HepG2 (cell line): ENCODE measurements at regions not wholly inside any gene's neighbourhood (a gene's known extent, or its start where the extent isn't known, plus 50 kb on each side); places are given as distances from the start of the nearest gene placed in this dataset.

Experiments
- ATAC-seq: fragments of 200-7000 bp; cut with Tn5 transposase; 3 replicates; pipeline ENCODE4 v1.9.1; 2020; ENCODE audit warnings: mild to moderate bottlenecking, moderate library complexity
- BruUV-seq: library from RNA; stranded (reverse); fragments of 400-500 nt; replicated peaks from 2 replicates; lab custom pipeline; 2021; lab: Mats Ljungman, UMichigan
- CTCF ChIA-PET: fragments of 300-600 bp; formaldehyde crosslinking; extraction: SDS; loops from one replicate; lab custom pipeline; 2021; ENCODE audit warnings: low total read pairs, inconsistent platforms, low intra/inter-chr PET ratio; lab: Yijun Ruan, JAX
- POLR2A ChIA-PET: fragments of 350-600 bp; sonication (Branson Sonifier 250); formaldehyde crosslinking; loops from one replicate; lab custom pipeline; 2020; ENCODE audit warnings: antibody characterized with exemption, inconsistent platforms; lab: Yijun Ruan, JAX
- DNase-seq: peaks from one replicate; pipeline ENCODE4 v3.0.0-alpha.2; 2015; ENCODE audit warnings: low spot score
- FAIRE-seq: peaks from 3 replicates; lab custom pipeline; 2011; peaks lifted over from hg19 to GRCh38; lab: Jason Lieb, UNC
- H2AFZ ChIP-seq: one replicate; pipeline ENCODE4 v1.6.1; 2011; ENCODE audit warnings: low read length, inconsistent platforms
- H3K27ac ChIP-seq: fragments of 300-600 bp; 3 replicates; pipeline ENCODE4 v1.8.0; 2011; ENCODE audit warnings: mixed run types, mild to moderate bottlenecking, mixed read lengths, low read length, inconsistent platforms; ENCODE audit not compliant: insufficient read depth; ENCODE audit errors: extremely low read length
- H3K27me3 ChIP-seq, 2 experiments: fragments of 200-600 bp in 1 of 2; 2 replicates in 1 of 2; 3 replicates in 1 of 2; pipeline versions ENCODE4 v1.6.0 to v1.8.0; 2011; ENCODE audit warnings: low read length in 2 of 2, mild to moderate bottlenecking in 2 of 2, moderate library complexity in 2 of 2, inconsistent platforms in 1 of 2; ENCODE audit not compliant: insufficient read depth in 2 of 2, control insufficient read depth in 1 of 2
- H3K36me3 ChIP-seq, 2 experiments: fragments of 200-600 bp in 1 of 2; replicated peaks in 1 of 2; 2 replicates in 1 of 2; 3 replicates in 1 of 2; pipeline versions ENCODE4 v1.5.1 to v1.8.0; 2011; ENCODE audit warnings: low read length in 2 of 2, inconsistent platforms in 1 of 2; ENCODE audit not compliant: insufficient read depth in 2 of 2, control insufficient read depth in 1 of 2
- H3K4me1 ChIP-seq: 2 replicates; pipeline ENCODE4 v1.5.1; 2012; ENCODE audit warnings: low read length, inconsistent platforms; ENCODE audit not compliant: insufficient read depth
- H3K4me2 ChIP-seq: 2 replicates; pipeline ENCODE4 v1.6.0; 2011; ENCODE audit warnings: low read depth, low read length, inconsistent platforms
- H3K4me3 ChIP-seq, 3 experiments: fragments of 200-600 bp in 1 of 3; sonication (generic), shearing (Covaris generic) in 1 of 3; replicated peaks in 1 of 3; 2 replicates each; pipeline ENCODE4 v1.5.1; 2011 to 2016; ENCODE audit warnings: low read length in 3 of 3, inconsistent platforms in 2 of 3, low read depth in 2 of 3, mild to moderate bottlenecking in 2 of 3, control low read depth in 1 of 3, mixed read lengths in 1 of 3; ENCODE audit not compliant: insufficient read depth in 1 of 3
- H3K79me2 ChIP-seq: one replicate; pipeline ENCODE4 v1.6.1; 2011; ENCODE audit warnings: low read length, inconsistent platforms; ENCODE audit not compliant: insufficient read depth
- H3K9ac ChIP-seq: 2 replicates; pipeline ENCODE4 v1.6.0; 2011; ENCODE audit warnings: mild to moderate bottlenecking, low read depth, low read length, inconsistent platforms; ENCODE audit not compliant: insufficient read depth
- H3K9me3 ChIP-seq: 2 replicates; pipeline ENCODE4 v1.5.1; 2012; ENCODE audit warnings: mild to moderate bottlenecking, low read length
- H4K20me1 ChIP-seq: 2 replicates; pipeline ENCODE4 v1.6.0; 2011; ENCODE audit warnings: inconsistent platforms, mild to moderate bottlenecking, low read length, moderate library complexity; ENCODE audit not compliant: insufficient read depth
- ARID5B ChIP-seq: IDR thresholded peaks from 2 replicates; pipeline ENCODE4 v1.4.0; 2020; ENCODE audit warnings: mild to moderate bottlenecking, missing genetic modification reagents
- CREB1 ChIP-seq, 2 experiments: fragments of 450-650 bp in 1 of 2; IDR thresholded peaks; 2 replicates each; pipeline ENCODE4 v1.6.1; 2016 to 2017; ENCODE audit warnings: control low read depth in 1 of 2, mild to moderate bottlenecking in 1 of 2, missing compliant biosample characterization in 1 of 2, missing genetic modification characterization in 1 of 2
- NCOR1 ChIP-seq: fragments of 200-600 bp; sonication (generic); IDR thresholded peaks from 2 replicates; pipeline ENCODE4 v1.7.0; 2017; ENCODE audit warnings: antibody characterized with exemption, low read length, borderline replicate concordance
- NFKBIZ ChIP-seq: IDR thresholded peaks from 2 replicates; pipeline ENCODE4 v1.6.1; 2018; ENCODE audit warnings: missing genetic modification reagents, missing compliant biosample characterization
- SMC3 ChIP-seq: IDR thresholded peaks from 2 replicates; pipeline ENCODE4 v1.6.1; 2011; ENCODE audit warnings: low read length, improper control_type of control experiment
- STAG1 ChIP-seq: sonication (generic); formaldehyde crosslinking; IDR thresholded peaks from 2 replicates; pipeline ENCODE4 v1.4.0; 2020; ENCODE audit warnings: missing genetic modification reagents
- TAF1 ChIP-seq: sonication (generic); formaldehyde crosslinking; IDR thresholded peaks from 2 replicates; pipeline ENCODE4 v1.4.0; 2020; ENCODE audit warnings: missing genetic modification reagents
- TEAD2 ChIP-seq: sonication (generic); formaldehyde crosslinking; IDR thresholded peaks from 2 replicates; pipeline ENCODE4 v1.9.0; 2021; ENCODE audit warnings: missing genetic modification reagents
- TMF1 ChIP-seq: sonication (generic); formaldehyde crosslinking; IDR thresholded peaks from 2 replicates; pipeline ENCODE4 v1.8.1; 2022; ENCODE audit warnings: low read depth, missing genetic modification reagents
- XRCC5 ChIP-seq: fragments of 200-400 bp; formaldehyde crosslinking; optimal IDR thresholded peaks from 2 replicates; pipeline ENCODE3; 2017; ENCODE audit warnings: mild to moderate bottlenecking, low read length
- ZBTB21 ChIP-seq: sonication (generic); formaldehyde crosslinking; IDR thresholded peaks from 2 replicates; pipeline ENCODE4 v1.4.0; 2020; ENCODE audit warnings: missing genetic modification reagents
- ZBTB8A ChIP-seq: sonication (generic); formaldehyde crosslinking; IDR thresholded peaks from 2 replicates; pipeline ENCODE4 v1.4.0; 2020; ENCODE audit warnings: mild to moderate bottlenecking, low read depth, missing genetic modification reagents, borderline replicate concordance
- ZFP37 ChIP-seq: sonication (generic); formaldehyde crosslinking; IDR thresholded peaks from 2 replicates; pipeline ENCODE4 v1.4.0; 2020; ENCODE audit warnings: missing genetic modification reagents, borderline replicate concordance
- ZNF10 ChIP-seq: sonication (generic); formaldehyde crosslinking; IDR thresholded peaks from 2 replicates; pipeline ENCODE4 v1.4.0; 2020; ENCODE audit warnings: mild to moderate bottlenecking, low read depth, missing genetic modification reagents, borderline replicate concordance
- WGBS: methylation state at CpG from one replicate; pipeline ENCODE4 v1.1.6; 2017; ENCODE audit warnings: low lambda C conversion rate; 5-methylcytosine and 5-hydroxymethylcytosine counted together
- in situ Hi-C: cut with HindIII; loops from 2 replicates; pipeline ENCODE4 v1.10.0; 2017; ENCODE audit warnings: low pct_unique_long_range_greater_than_20kb; ENCODE audit not compliant: extremely low pct_ligation_motif_present
- intact Hi-C: fragments of 100-400 bp; cut with micrococcal nuclease; formaldehyde crosslinking; loops from one replicate; pipeline ENCODE4 v1.10.0; 2022; ENCODE audit not compliant: unreplicated experiment

GRCh38 chr1:224850446-224850845 lies 79.0 kb upstream of the DNAH14 start:
- Histone ChIP-seq H3K4me1 (no peaks in the 10 kb centered on the region), H3K9me3 (no peaks in the 10 kb centered on the region), H2AFZ (no peak overlapping the region), H3K79me2 (no peaks in the 10 kb centered on the region), H3K36me3 (no peaks in the 10 kb centered on the region), H4K20me1 (no peaks in the 10 kb centered on the region), H3K4me2 (no peak overlapping the region), H3K9ac (no peak overlapping the region), H3K4me3 (no peak overlapping the region), H3K27me3 (no peaks in the 10 kb centered on the region), H3K27ac (no peak overlapping the region)
- TF ChIP-seq ZNF10, result no peak
- POLR2A ChIA-PET, result no interaction called here
- 79% methylated on average over 2 of the region's 2 CpGs for WGBS
- intact Hi-C loops (no loop called here), in situ Hi-C loops (loop anchor here (5.0 kb wide), 1 partner anchor 338 kb away; no protein-coding TSS in a partner anchor)
- no TSS peak for BruUV-seq
- ATAC-seq (no peak), FAIRE-seq (no peak), DNase-seq (no peak)
- CTCF ChIA-PET, result no interaction called here

- Histone ChIP-seq H3K9ac (no peak overlapping the region), H3K4me2 (no peak overlapping the region), H3K36me3 (no peaks in the 10 kb centered on the region), H3K4me1 (no peaks in the 10 kb centered on the region), H3K27me3 (no peaks in the 10 kb centered on the region), H3K27ac (no peak overlapping the region), H2AFZ (no peak overlapping the region), H3K79me2 (no peaks in the 10 kb centered on the region), H4K20me1 (no peaks in the 10 kb centered on the region), H3K9me3 (no peaks in the 10 kb centered on the region), H3K4me3 (no peak overlapping the region)
- in situ Hi-C loops, result loop anchor here (5.0 kb wide), 1 partner anchor 339 kb away; no protein-coding TSS in a partner anchor
- CTCF ChIA-PET, result interaction anchor here (1.3 kb wide), 1 partner anchor 338 kb away, joined by 4 read pairs; no protein-coding TSS in a partner anchor
- DNase-seq (peak; percentile 9), ATAC-seq (peak; percentile 84), FAIRE-seq (no peak)
- no TSS peak for BruUV-seq
- POLR2A ChIA-PET, result no interaction called here
- intact Hi-C loops, result loop anchor here (1.0 kb wide), 1 partner anchor 338 kb away; no protein-coding TSS in a partner anchor
- 0% methylated on average over 3 of the region's 6 CpGs for WGBS
- TF ChIP-seq NFKBIZ (CRISPR knock-in tag), result no peak
- no peak for TF ChIP-seq TAF1 (CRISPR knock-in tag)
- no peak for TF ChIP-seq ZBTB8A
- TF ChIP-seq ZFP37 (CRISPR knock-in tag), result no peak
- no peak for TF ChIP-seq ARID5B (CRISPR knock-in tag)
- no peak for TF ChIP-seq CREB1 (IDR thresholded peaks at IDR 0.05)
- no peak for TF ChIP-seq CREB1 (CRISPR knock-in tag; IDR thresholded peaks at IDR 0.05)
- no peak for TF ChIP-seq ZBTB21 (CRISPR knock-in tag)
- TF ChIP-seq NCOR1, result no peak
- TF ChIP-seq TMF1, result no peak
- TF ChIP-seq TEAD2 (CRISPR knock-in tag), result no peak
- peak; percentile 41 for TF ChIP-seq XRCC5
- peak; percentile 51; the same call in 1 of the 2 replicates for TF ChIP-seq SMC3
- TF ChIP-seq STAG1 (CRISPR knock-in tag), result peak; percentile 54
Measured at GRCh38 chr1:224851210-224851847, 78.1 kb upstream of the DNAH14 start.
